VCaP (cell line): ENCODE measurements at regions not wholly inside any gene's neighbourhood (a gene's known extent, or its start where the extent isn't known, plus 50 kb on each side); places are given as distances from the start of the nearest gene placed in this dataset.

Experiments
- H3K27ac ChIP-seq: fragments of 450-650 bp; 2 replicates; pipeline ENCODE4 v1.5.1; 2017
- CTCF ChIP-seq: fragments of 450-650 bp; conservative IDR thresholded peaks from 2 replicates; pipeline ENCODE4 v1.5.1; 2017; ENCODE audit warnings: mild to moderate bottlenecking, moderate library complexity

GRCh38 chr13:99896369-99897075 is 75.0 kb downstream of the ZIC5 start:
- H3K27ac ChIP-seq = no peak overlapping the region
- no peak for TF ChIP-seq CTCF

- H3K27ac ChIP-seq = no peak overlapping the region
- TF ChIP-seq CTCF = no peak
These were observed 75.9 kb downstream of the ZIC5 start for GRCh38 chr13:99895444-99896368.

DNA sequence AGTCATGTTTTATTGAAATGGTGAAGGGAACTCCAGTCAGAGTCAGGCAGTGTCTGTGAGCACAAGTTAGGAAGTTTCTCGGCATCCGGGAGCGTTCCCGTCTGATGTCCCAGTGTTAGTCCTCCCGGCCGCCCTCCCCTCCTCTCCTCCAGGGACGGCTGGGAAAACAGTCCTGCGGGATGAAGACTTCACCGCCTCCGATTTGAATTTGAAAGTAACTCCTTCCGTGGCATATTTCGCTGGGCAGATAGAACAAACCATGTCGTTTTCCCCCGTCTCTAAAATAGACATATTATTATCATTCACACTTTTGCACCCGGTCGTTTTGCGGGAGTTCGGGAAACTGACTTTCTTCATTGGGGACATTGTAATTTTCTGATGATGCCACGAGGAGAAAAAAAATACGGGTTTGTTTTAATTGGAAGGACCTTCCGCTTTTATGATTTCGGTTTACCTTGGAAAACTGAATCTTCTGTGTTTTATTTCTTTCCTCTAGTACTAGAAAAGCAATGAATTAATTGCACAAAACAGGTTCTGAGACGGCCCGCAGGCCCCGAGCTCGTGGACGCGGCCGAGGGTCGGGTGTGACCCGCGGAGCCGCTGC is 76.6 kb downstream of the ZIC5 start:
- no peak overlapping the region for H3K27ac ChIP-seq
- TF ChIP-seq CTCF = no peak

GRCh38 chr13:99894105-99894839 is 77.3 kb downstream of the ZIC5 start:
- no peak overlapping the region for H3K27ac ChIP-seq
- no peak for TF ChIP-seq CTCF

DNA sequence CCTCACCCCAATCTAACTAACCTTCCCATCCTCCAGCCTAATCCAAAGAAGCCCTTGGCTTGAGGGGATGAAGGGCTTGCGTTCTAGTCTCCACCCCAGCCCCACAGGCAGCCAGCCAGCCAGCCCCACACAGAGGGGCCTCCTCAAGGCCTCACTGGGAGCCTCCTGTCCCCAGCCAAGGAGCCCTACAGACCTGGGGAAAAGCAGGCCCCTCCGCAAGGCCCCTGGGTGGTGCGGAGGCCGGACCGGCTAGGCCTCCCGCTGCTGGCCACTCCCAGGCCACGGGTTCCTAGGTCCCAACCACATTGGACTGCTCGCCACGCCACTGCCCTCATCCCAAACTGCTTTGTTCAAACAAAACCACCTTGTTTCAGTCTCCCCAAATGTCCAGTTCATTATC is 78.0 kb downstream of the ZIC5 start:
- no peak overlapping the region for H3K27ac ChIP-seq
- no peak for TF ChIP-seq CTCF

DNA sequence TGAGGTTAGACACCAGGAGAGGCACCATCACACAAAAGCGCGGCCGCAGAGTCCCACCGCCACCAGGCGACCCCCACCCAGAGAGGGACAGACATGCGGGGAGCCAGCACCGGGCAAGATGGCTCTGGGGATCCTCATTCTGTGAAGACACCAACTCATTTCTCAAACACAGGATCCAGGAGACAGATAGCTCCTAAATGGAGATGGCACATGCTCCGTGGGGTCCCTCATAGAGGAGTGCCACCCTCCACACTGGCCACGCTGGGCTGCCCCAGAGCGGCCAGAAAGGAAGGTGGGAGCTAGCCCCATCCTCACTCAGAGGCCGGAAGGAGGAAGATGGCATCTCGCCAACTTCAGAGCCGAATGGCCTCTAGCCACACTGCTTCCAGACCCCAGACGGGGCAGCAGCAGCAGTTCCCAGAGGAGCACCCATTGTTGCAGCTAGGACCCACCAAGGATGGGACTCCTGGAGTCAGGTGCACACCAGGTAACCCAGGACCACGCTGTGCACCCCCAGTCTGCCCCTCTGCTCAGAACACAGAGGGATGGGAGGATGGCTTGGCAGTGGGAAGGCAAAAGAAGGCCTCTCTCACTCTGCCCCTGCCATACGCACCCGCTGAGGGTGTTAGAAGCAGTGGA is 78.6 kb downstream of the ZIC5 start:
- TF ChIP-seq CTCF = no peak
- no peak overlapping the region for H3K27ac ChIP-seq
